HL-60/S4 treated with phorbol 12-myristate 13-acetate at 8.2 ng/mL for 4 days and 3 days (cell line): ENCODE measurements at regions not wholly inside any gene's neighbourhood (a gene's known extent, or its start where the extent isn't known, plus 50 kb on each side); places are given as distances from the start of the nearest gene placed in this dataset.

Source experiments
- in situ Hi-C: fragments of 300-500 bp; cut with MboI; formaldehyde crosslinking; loops from 2 replicates; pipeline ENCODE4 v1.15.0; 2022; ENCODE audit warnings: low sequenced_read_pairs

DNA sequence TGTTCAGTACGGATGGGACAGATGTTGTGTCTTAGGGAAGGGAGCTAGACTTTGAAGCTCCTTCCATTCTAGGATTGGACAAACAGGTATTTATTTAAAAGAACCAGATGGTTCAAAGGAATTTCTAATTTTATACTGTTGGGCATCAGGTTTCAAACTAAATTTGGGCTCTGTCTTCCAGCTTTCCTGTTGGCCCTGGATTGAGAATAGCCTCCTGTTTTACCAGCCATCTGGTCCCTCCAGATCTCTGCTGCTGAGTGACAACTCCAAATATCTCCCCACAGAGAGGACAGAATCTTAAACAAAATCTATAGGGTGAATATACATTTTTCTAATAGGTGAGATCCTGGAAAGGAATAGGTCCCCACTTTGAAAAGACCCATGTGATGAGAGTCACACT is 52.5 kb upstream of the CNIH3 start:
- in situ Hi-C loops = no loop called here

DNA sequence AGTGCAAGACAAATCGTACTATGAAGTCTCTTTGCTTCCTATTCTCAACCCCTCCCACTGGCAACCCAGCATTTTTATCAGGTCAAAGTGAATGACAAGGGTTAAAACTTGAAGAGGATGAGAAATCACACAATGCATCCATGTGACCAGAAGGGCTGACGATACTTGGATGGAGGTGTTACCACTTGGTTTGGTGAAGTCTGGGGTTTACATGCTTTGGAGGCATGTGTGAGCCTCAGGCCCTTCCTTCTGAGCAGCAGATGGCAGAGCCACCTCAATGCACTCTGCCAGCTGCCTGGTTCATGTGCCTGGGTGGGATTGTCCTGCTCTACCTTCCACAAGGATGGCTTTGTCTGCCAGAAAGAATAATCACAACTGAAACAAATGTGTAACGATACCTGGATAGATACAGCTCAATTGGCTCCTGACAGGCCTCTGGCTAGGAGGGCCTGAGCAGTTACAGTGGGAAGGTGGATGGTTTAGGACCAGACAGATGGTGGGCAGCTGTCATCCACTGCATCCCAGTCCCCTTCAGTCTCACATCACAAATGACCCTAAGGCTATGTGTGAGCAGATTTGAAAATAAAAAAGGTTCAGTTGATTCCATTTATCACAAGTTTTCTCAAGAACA is 51.5 kb upstream of the CNIH3 start:
- in situ Hi-C loops = no loop called here

DNA sequence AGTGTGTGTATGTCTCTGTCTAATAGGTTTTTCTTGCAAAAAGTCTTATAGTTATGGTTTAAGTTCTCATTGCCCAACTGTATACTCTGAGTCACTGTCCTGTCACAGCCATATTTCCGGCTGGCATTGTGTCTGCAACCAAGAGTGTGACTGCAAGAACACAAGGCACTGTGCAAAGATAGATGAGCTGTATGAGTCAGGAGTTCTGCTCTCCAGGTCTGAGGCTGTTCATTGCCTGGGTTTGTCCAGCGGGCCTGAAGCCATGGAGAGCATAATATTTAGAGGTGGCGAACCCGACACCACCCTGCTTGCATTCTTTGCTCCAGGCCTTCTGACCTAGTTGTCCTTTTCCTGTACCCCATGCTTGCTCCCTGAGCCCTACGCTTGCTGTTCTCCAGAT is 50.9 kb upstream of the CNIH3 start:
- in situ Hi-C loops = no loop called here

DNA sequence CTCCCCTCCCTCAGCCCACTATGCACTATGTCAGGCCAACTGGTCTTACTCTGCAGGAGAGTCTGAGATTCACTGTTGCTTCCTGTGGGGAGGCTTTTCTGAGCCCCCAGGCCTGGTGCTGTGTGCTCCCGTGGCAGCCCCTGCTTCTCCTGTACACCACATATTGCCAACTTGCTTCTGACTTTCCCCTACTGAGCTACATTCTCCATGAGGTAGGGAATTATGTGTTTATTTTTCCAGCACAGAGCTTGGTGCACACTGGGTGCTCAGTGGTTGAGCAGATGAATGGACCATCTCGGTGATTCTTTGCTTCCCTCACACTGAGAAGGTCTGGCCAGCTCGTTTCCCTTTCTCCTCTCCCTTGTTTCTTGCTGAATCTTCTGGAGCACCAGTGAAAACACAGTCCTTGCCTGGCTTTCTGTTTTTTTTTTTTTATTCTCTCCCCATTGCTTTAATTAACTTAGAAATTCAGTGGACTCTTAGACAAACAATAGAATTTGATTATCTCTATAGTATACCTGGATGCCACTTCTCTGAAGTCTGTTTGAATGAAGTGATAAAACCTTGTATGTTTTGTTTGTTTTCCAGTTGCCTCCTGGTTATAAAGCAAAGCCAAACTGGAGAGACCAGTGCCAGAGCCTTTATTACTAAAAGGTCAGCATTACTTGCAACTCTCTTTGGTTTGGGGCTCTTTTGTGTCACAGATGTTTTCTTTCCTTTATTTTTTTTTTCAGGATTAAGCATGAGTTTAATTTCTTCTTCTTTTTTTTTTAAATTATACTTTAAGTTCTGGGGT is 50.3 kb upstream of the CNIH3 start:
- in situ Hi-C loops = no loop called here
